Liver (tissue), 8 donors: ENCODE measurements at regions not wholly inside any gene's neighbourhood (a gene's known extent, or its start where the extent isn't known, plus 50 kb on each side); places are given as distances from the start of the nearest gene placed in this dataset.

Experiments used
- DNase-seq: peaks from one replicate; pipeline ENCODE4 v3.0.0-alpha.2; 2017; ENCODE audit warnings: low spot score
- H3K27ac ChIP-seq, 2 donors: one replicate each; pipeline ENCODE4 v1.7.0; 2013; ENCODE audit warnings: inconsistent platforms in 2 of 2, low read length in 2 of 2, control low read depth in 1 of 2, low read depth in 1 of 2, mild to moderate bottlenecking in 1 of 2
- H3K27me3 ChIP-seq, 4 donors: one replicate each; pipeline versions ENCODE4 v1.6.1 to v1.7.0; 2013; ENCODE audit warnings: low read length in 3 of 4, inconsistent platforms in 1 of 4, mild to moderate bottlenecking in 1 of 4, moderate library complexity in 1 of 4; ENCODE audit not compliant: control insufficient read depth in 4 of 4, insufficient read depth in 4 of 4
- H3K36me3 ChIP-seq, 4 donors: one replicate each; pipeline versions ENCODE4 v1.6.1 to v1.7.0; 2013; ENCODE audit warnings: low read length in 3 of 4, mild to moderate bottlenecking in 3 of 4, low read depth in 1 of 4, moderate library complexity in 1 of 4; ENCODE audit not compliant: control insufficient read depth in 4 of 4, insufficient read depth in 3 of 4
- H3K4me1 ChIP-seq, 4 donors: one replicate each; pipeline versions ENCODE4 v1.6.1 to v1.7.0; 2013; ENCODE audit warnings: low read length in 3 of 4, mild to moderate bottlenecking in 3 of 4, moderate library complexity in 1 of 4; ENCODE audit not compliant: control insufficient read depth in 4 of 4, insufficient read depth in 4 of 4
- H3K4me3 ChIP-seq, 3 donors: one replicate each; pipeline versions ENCODE4 v1.6.1 to v1.7.0; 2013; ENCODE audit warnings: low read length in 3 of 3, control low read depth in 1 of 3, low read depth in 1 of 3, mild to moderate bottlenecking in 1 of 3
- H3K9ac ChIP-seq, 2 donors: one replicate each; pipeline ENCODE4 v1.7.0; 2013; ENCODE audit warnings: low read length in 2 of 2, mild to moderate bottlenecking in 2 of 2, moderate library complexity in 2 of 2, control low read depth in 1 of 2, low read depth in 1 of 2
- H3K9me3 ChIP-seq, 4 donors: one replicate each; pipeline versions ENCODE4 v1.6.1 to v1.7.0; 2013; ENCODE audit warnings: low read length in 3 of 4; ENCODE audit not compliant: control insufficient read depth in 4 of 4
- EGR1 ChIP-seq, 2 donors: IDR thresholded peaks; 2 replicates each; pipeline ENCODE4 v1.6.1; 2016 to 2018; ENCODE audit warnings: antibody characterized with exemption in 2 of 2, low read depth in 2 of 2
- GABPA ChIP-seq, 2 donors: IDR thresholded peaks in 1 of 2; conservative IDR thresholded peaks in 1 of 2; 2 replicates each; pipeline ENCODE4 v1.6.1; 2016; ENCODE audit warnings: antibody characterized with exemption in 2 of 2, mild to moderate bottlenecking in 1 of 2, moderate library complexity in 1 of 2
- HNF4A ChIP-seq, 2 donors: conservative IDR thresholded peaks; 2 replicates each; pipeline ENCODE4 v1.6.1; 2016; ENCODE audit warnings: antibody characterized with exemption in 2 of 2, mild to moderate bottlenecking in 2 of 2
- JUND ChIP-seq, 2 donors: IDR thresholded peaks; 2 replicates each; pipeline ENCODE4 v1.6.1; 2016; ENCODE audit warnings: antibody characterized with exemption in 2 of 2
- NR2F2 ChIP-seq: IDR thresholded peaks from 2 replicates; pipeline ENCODE4 v1.6.1; 2016; ENCODE audit warnings: antibody characterized with exemption
- RAD21 ChIP-seq, 2 donors: IDR thresholded peaks; 2 replicates each; pipeline ENCODE4 v1.6.1; 2016; ENCODE audit warnings: antibody characterized with exemption in 2 of 2, mild to moderate bottlenecking in 2 of 2
- RXRA ChIP-seq, 2 donors: IDR thresholded peaks; 2 replicates each; pipeline ENCODE4 v1.6.1; 2017 to 2018; ENCODE audit warnings: antibody characterized with exemption in 2 of 2, mild to moderate bottlenecking in 1 of 2
- SP1 ChIP-seq: IDR thresholded peaks from 2 replicates; pipeline ENCODE4 v1.6.1; 2018; ENCODE audit warnings: antibody characterized with exemption, mild to moderate bottlenecking
- TAF1 ChIP-seq: conservative IDR thresholded peaks from 2 replicates; pipeline ENCODE4 v1.6.1; 2016; ENCODE audit warnings: antibody characterized with exemption, mild to moderate bottlenecking
- YY1 ChIP-seq: IDR thresholded peaks from 2 replicates; pipeline ENCODE4 v1.6.1; 2016; ENCODE audit warnings: antibody characterized with exemption, mild to moderate bottlenecking
- WGBS: extraction: QIAGEN DNeasy Blood & Tissue Kit; methylation state at CpG from one replicate; pipeline ENCODE4 v1.1.7; 2013; 5-methylcytosine and 5-hydroxymethylcytosine counted together
- TF ChIP-seq, protein P1 (sequence below): IDR thresholded peaks from 2 replicates; pipeline ENCODE4 v1.6.1; 2016; ENCODE audit warnings: antibody characterized with exemption
- TF ChIP-seq, protein P2 (sequence below): IDR thresholded peaks from 2 replicates; pipeline ENCODE4 v1.6.1; 2016; ENCODE audit warnings: antibody characterized with exemption, mild to moderate bottlenecking
- TF ChIP-seq, protein P3 (sequence below): IDR thresholded peaks from 2 replicates; pipeline ENCODE4 v1.6.1; 2016; ENCODE audit warnings: antibody characterized with exemption
- TF ChIP-seq, protein P4 (sequence below): IDR thresholded peaks from 2 replicates; pipeline ENCODE4 v1.6.1; 2016; ENCODE audit warnings: antibody characterized with exemption
- TF ChIP-seq, protein P5 (sequence below): fragments of 150-350 bp; IDR thresholded peaks from 2 replicates; pipeline ENCODE4 v1.5.1; 2017; ENCODE audit warnings: improper control_type of control experiment, low read depth, low read length; ENCODE audit not compliant: missing input control
- donor health status: healthy.
- donor health status: healthy.
- donor health status: healthy.
- donor health status: healthy.
- donor health status: healthy.

DNA sequence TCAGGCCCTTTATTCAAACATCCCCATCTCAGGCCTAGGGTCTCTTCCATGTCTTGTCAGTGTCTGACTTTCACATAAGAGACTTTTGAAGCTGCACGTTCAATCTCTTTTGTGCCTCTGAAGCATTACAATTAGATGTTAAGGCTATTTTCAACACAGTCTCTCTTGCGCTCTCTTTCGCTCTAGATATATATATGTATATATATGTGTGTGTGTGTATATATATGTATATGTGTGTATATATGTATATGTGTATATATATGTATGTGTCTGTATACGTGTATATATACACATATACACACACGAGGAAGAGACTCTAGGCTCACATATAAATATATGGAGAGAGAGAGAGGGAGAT is 162.5 kb upstream of the RNPC3 start:
- Histone ChIP-seq H3K36me3 (no peaks in the 10 kb centered on the region), H3K27me3 (no peaks in the 10 kb centered on the region), H3K9me3 (no peaks in the 10 kb centered on the region), H3K27ac (no peak overlapping the region), H3K4me3 (no peak overlapping the region), H3K4me1 (no peaks in the 10 kb centered on the region), H3K9ac (no peak overlapping the region)
- no peak for DNase-seq
- WGBS, result 91% methylated on average over 5 of the region's 5 CpGs
- TF ChIP-seq YY1 (no peak), RXRA (IDR thresholded peaks at IDR 0.05) (no peak), GABPA (IDR thresholded peaks at IDR 0.05 in 1 of 2, conservative IDR thresholded peaks at IDR 0.05 in 1 of 2) (no peak), RAD21 (IDR thresholded peaks at IDR 0.05) (no peak), SP1 (no peak)
- TF ChIP-seq, protein P1, sequence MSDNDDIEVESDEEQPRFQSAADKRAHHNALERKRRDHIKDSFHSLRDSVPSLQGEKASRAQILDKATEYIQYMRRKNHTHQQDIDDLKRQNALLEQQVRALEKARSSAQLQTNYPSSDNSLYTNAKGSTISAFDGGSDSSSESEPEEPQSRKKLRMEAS, result no peak
- TF ChIP-seq, protein P2, sequence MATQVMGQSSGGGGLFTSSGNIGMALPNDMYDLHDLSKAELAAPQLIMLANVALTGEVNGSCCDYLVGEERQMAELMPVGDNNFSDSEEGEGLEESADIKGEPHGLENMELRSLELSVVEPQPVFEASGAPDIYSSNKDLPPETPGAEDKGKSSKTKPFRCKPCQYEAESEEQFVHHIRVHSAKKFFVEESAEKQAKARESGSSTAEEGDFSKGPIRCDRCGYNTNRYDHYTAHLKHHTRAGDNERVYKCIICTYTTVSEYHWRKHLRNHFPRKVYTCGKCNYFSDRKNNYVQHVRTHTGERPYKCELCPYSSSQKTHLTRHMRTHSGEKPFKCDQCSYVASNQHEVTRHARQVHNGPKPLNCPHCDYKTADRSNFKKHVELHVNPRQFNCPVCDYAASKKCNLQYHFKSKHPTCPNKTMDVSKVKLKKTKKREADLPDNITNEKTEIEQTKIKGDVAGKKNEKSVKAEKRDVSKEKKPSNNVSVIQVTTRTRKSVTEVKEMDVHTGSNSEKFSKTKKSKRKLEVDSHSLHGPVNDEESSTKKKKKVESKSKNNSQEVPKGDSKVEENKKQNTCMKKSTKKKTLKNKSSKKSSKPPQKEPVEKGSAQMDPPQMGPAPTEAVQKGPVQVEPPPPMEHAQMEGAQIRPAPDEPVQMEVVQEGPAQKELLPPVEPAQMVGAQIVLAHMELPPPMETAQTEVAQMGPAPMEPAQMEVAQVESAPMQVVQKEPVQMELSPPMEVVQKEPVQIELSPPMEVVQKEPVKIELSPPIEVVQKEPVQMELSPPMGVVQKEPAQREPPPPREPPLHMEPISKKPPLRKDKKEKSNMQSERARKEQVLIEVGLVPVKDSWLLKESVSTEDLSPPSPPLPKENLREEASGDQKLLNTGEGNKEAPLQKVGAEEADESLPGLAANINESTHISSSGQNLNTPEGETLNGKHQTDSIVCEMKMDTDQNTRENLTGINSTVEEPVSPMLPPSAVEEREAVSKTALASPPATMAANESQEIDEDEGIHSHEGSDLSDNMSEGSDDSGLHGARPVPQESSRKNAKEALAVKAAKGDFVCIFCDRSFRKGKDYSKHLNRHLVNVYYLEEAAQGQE, result no peak

DNA sequence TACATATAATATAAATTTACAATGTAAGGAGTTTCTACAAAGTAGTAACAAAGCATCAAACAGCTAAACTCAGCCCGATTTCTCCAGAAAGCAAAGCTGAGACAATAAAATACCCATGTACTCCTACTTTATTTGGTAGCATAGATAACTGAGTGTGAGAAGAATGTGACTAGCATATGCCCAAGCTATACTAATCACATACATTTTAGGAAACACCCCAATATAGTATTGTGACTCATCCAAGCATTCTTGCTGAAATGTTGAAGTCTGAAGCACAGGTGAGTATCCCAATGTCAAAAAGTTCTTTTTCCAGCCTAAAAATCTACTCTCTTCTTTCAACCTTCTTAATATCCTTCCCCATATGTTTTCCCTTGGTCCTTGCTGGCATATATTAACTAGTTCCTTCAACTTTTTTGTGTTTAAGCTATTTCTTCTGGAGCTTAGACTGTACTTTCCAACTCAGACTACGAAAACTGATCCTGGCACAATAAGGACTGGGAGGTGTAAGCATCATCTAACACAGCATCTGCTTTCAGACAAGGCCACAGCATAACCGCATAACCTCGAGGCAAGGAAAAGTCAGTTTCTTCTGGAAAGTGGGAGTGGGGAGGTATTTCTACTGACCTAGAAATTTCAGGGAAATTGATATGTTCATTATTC is 163.0 kb upstream of the RNPC3 start:
- Histone ChIP-seq H3K9ac (no peak overlapping the region), H3K36me3 (no peaks in the 10 kb centered on the region), H3K4me1 (no peaks in the 10 kb centered on the region), H3K9me3 (no peaks in the 10 kb centered on the region), H3K27me3 (no peaks in the 10 kb centered on the region), H3K27ac (no peak overlapping the region), H3K4me3 (no peak overlapping the region)
- WGBS, result 85% methylated on average over 4 of the region's 4 CpGs
- DNase-seq, result no peak
- no peak for TF ChIP-seq SP1
- TF ChIP-seq, protein P3, sequence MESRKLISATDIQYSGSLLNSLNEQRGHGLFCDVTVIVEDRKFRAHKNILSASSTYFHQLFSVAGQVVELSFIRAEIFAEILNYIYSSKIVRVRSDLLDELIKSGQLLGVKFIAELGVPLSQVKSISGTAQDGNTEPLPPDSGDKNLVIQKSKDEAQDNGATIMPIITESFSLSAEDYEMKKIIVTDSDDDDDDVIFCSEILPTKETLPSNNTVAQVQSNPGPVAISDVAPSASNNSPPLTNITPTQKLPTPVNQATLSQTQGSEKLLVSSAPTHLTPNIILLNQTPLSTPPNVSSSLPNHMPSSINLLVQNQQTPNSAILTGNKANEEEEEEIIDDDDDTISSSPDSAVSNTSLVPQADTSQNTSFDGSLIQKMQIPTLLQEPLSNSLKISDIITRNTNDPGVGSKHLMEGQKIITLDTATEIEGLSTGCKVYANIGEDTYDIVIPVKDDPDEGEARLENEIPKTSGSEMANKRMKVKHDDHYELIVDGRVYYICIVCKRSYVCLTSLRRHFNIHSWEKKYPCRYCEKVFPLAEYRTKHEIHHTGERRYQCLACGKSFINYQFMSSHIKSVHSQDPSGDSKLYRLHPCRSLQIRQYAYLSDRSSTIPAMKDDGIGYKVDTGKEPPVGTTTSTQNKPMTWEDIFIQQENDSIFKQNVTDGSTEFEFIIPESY, result no peak

DNA sequence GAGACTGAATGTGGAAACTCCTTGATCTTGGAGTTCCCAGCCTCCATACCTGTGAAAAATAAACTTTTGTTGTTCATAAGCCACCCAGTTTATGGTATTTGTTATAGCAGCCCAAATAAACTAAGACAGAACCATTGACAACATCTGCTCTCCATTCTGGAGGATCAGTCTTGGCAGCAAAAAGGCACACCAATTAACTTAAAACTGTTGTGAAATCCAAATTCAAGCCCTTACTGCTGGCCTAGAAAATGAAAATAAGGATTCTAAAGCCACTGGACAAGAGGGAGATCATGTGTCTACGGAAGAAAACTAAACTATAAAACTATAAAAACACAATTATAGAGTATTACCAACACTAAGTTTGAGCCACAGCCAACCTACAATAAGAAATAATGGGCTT is 172.1 kb upstream of the RNPC3 start:
- no peaks in the 10 kb centered on the region for H3K36me3 ChIP-seq
- 64% methylated on average over 1 of the region's 1 CpG for WGBS
- no peaks in the 10 kb centered on the region for H3K27me3 ChIP-seq
- no peaks in the 10 kb centered on the region for H3K9me3 ChIP-seq
- H3K27ac ChIP-seq, result no peak overlapping the region
- H3K4me1 ChIP-seq, result no peaks in the 10 kb centered on the region
- no peak overlapping the region for H3K4me3 ChIP-seq
- H3K9ac ChIP-seq, result no peak overlapping the region
- no peak for DNase-seq
- TF ChIP-seq TAF1 (no peak), SP1 (no peak), YY1 (no peak), RXRA (IDR thresholded peaks at IDR 0.05) (no peak), EGR1 (IDR thresholded peaks at IDR 0.05; ENCODE audit: low read depth in 2 of 2) (no peak), JUND (IDR thresholded peaks at IDR 0.05) (no peak), NR2F2 (no peak), HNF4A (conservative IDR thresholded peaks at IDR 0.05) (no peak)
- TF ChIP-seq, protein P1, result no peak
- TF ChIP-seq, protein P4, sequence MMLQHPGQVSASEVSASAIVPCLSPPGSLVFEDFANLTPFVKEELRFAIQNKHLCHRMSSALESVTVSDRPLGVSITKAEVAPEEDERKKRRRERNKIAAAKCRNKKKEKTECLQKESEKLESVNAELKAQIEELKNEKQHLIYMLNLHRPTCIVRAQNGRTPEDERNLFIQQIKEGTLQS, result no peak
- TF ChIP-seq, protein P2, result no peak
- TF ChIP-seq, protein P5, sequence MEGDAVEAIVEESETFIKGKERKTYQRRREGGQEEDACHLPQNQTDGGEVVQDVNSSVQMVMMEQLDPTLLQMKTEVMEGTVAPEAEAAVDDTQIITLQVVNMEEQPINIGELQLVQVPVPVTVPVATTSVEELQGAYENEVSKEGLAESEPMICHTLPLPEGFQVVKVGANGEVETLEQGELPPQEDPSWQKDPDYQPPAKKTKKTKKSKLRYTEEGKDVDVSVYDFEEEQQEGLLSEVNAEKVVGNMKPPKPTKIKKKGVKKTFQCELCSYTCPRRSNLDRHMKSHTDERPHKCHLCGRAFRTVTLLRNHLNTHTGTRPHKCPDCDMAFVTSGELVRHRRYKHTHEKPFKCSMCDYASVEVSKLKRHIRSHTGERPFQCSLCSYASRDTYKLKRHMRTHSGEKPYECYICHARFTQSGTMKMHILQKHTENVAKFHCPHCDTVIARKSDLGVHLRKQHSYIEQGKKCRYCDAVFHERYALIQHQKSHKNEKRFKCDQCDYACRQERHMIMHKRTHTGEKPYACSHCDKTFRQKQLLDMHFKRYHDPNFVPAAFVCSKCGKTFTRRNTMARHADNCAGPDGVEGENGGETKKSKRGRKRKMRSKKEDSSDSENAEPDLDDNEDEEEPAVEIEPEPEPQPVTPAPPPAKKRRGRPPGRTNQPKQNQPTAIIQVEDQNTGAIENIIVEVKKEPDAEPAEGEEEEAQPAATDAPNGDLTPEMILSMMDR, result no peak
